Amygdala (tissue), 56 donors: ENCODE measurements at regions not wholly inside any gene's neighbourhood (a gene's known extent, or its start where the extent isn't known, plus 50 kb on each side); places are given as distances from the start of the nearest gene placed in this dataset.
A peak's percentile ranks its signal among the peaks of the same experiment; 100 is the strongest.
"Not testable (repeated sequence)": the region's sequence is repeated elsewhere in the genome, so short reads cannot be mapped to it uniquely, and the experiment has no call there.

Experiments used
- DNase-seq, 56 donors: peaks; one replicate each; lab custom pipeline; 2025; lab: John Stamatoyannopoulos, UW

- no peak for DNase-seq
Observed at GRCh38 chr11:71131861-71132260, 120.5 kb downstream of the SHANK2 start.

GRCh38 chr11:71130106-71130505, 122.3 kb downstream of the SHANK2 start:
- DNase-seq: no peak

GRCh38 chr11:71129624-71130023, 122.8 kb downstream of the SHANK2 start:
- no peak for DNase-seq

GRCh38 chr11:71127806-71128205, 124.6 kb downstream of the SHANK2 start:
- no peak for DNase-seq

GRCh38 chr11:71126401-71126800, 126.0 kb downstream of the SHANK2 start:
- not testable (repeated sequence) for DNase-seq

- no peak for DNase-seq
Observed at GRCh38 chr11:71125150-71125549, 127.2 kb downstream of the SHANK2 start.

- no peak for DNase-seq
Observed at GRCh38 chr11:71124127-71124526, 128.2 kb downstream of the SHANK2 start.

- peak in 3 of 56 donors; percentile 5 to 9 (median 7) for DNase-seq
Observed at GRCh38 chr11:71120471-71120896, 131.9 kb downstream of the SHANK2 start.

GRCh38 chr11:71119656-71120269, 132.6 kb downstream of the SHANK2 start:
- no peak for DNase-seq

GRCh38 chr11:71118671-71119250, 133.6 kb downstream of the SHANK2 start:
- no peak for DNase-seq

GRCh38 chr11:71117311-71117710, 135.1 kb downstream of the SHANK2 start:
- no peak for DNase-seq

- DNase-seq: no peak
Observed at GRCh38 chr11:71116693-71117040, 135.7 kb downstream of the SHANK2 start.

GRCh38 chr11:71115770-71116692, 136.3 kb downstream of the SHANK2 start:
- no peak for DNase-seq

- DNase-seq: peak in 15 of 56 donors; percentile 5 to 63 (median 18)
Observed at GRCh38 chr11:71114124-71114851, 138.1 kb downstream of the SHANK2 start.

GRCh38 chr11:71112990-71113389, 139.4 kb downstream of the SHANK2 start:
- DNase-seq: no peak

- no peak for DNase-seq
Observed at GRCh38 chr11:71112454-71112853, 139.9 kb downstream of the SHANK2 start.

GRCh38 chr11:71109586-71109985, 142.8 kb downstream of the SHANK2 start:
- DNase-seq: no peak

- DNase-seq: no peak
Observed at GRCh38 chr11:71109186-71109585, 143.2 kb downstream of the SHANK2 start.

GRCh38 chr11:71108013-71108865, 144.1 kb downstream of the SHANK2 start:
- DNase-seq: no peak

GRCh38 chr11:71106671-71107070, 145.7 kb downstream of the SHANK2 start:
- no peak for DNase-seq
